Gastrocnemius medialis (tissue), 4 donors: ENCODE measurements at regions not wholly inside any gene's neighbourhood (a gene's known extent, or its start where the extent isn't known, plus 50 kb on each side); places are given as distances from the start of the nearest gene placed in this dataset.

Experiments used
- ATAC-seq, 2 donors: fragments of 150-250 bp; one replicate each; pipeline ENCODE4 v1.9.1; 2016
- DNase-seq, 2 donors: peaks; one replicate each; pipeline ENCODE4 v3.0.0-alpha.2; 2019
- H3K27ac ChIP-seq, 4 donors: fragments of 200-600 bp; sonication (generic); 1 replicate in 1 of 4; 2 replicates in 3 of 4; pipeline ENCODE4 v1.5.1; 2016 to 2018; ENCODE audit warnings: mild to moderate bottlenecking in 2 of 4, moderate library complexity in 1 of 4
- H3K27me3 ChIP-seq, 3 donors: fragments of 200-600 bp; sonication (generic) in 2 of 3; 1 replicate in 1 of 3; 2 replicates in 2 of 3; pipeline versions ENCODE4 v1.5.1 to v1.6.0; 2016 to 2019; ENCODE audit warnings: mild to moderate bottlenecking in 1 of 3, moderate library complexity in 1 of 3
- H3K36me3 ChIP-seq, 2 donors: fragments of 200-600 bp; sonication (generic) in 1 of 2; one replicate each; pipeline ENCODE4 v1.5.1; 2017 to 2018
- H3K4me1 ChIP-seq, 2 donors: fragments of 200-600 bp; sonication (generic) in 1 of 2; one replicate each; pipeline ENCODE4 v1.5.1; 2016 to 2017; ENCODE audit warnings: mild to moderate bottlenecking in 2 of 2
- H3K4me3 ChIP-seq, 4 donors: fragments of 200-600 bp; sonication (generic) in 3 of 4; 1 replicate in 1 of 4; 2 replicates in 3 of 4; pipeline ENCODE4 v1.5.1; 2016 to 2019; ENCODE audit warnings: mild to moderate bottlenecking in 2 of 4
- H3K9me3 ChIP-seq, 3 donors: fragments of 200-600 bp; sonication (generic) in 2 of 3; 1 replicate in 1 of 3; 2 replicates in 2 of 3; pipeline ENCODE4 v1.5.1; 2016 to 2019
- POLR2A ChIP-seq, 2 donors: fragments of 450-650 bp; IDR thresholded peaks; one replicate each; pipeline ENCODE4 v1.6.1; 2017; ENCODE audit warnings: antibody characterized with exemption in 2 of 2, mild to moderate bottlenecking in 2 of 2, moderate library complexity in 2 of 2
- in situ Hi-C, 4 donors: fragments of 200-750 bp; cut with MboI; loops; one replicate each; pipeline versions ENCODE4 v1.15.0 to v1.8.0; 2017; ENCODE audit warnings: low sequenced_read_pairs in 4 of 4
- intact Hi-C: fragments of 100-400 bp; cut with DNase I; formaldehyde crosslinking; loops from one replicate; pipeline ENCODE4 v1.15.1; 2023; ENCODE audit warnings: low total_unique reads
- TF ChIP-seq, protein P1 (sequence below), 5 experiments: fragments of 450-650 bp in 3 of 5; fragments of 200-600 bp in 2 of 5; sonication (generic) in 2 of 5; IDR thresholded peaks in 4 of 5; conservative IDR thresholded peaks in 1 of 5; 1 replicate in 4 of 5; 2 replicates in 1 of 5; pipeline ENCODE4 v1.5.1; 2016 to 2019; ENCODE audit warnings: antibody characterized with exemption in 5 of 5, mild to moderate bottlenecking in 3 of 5, moderate library complexity in 3 of 5

DNA sequence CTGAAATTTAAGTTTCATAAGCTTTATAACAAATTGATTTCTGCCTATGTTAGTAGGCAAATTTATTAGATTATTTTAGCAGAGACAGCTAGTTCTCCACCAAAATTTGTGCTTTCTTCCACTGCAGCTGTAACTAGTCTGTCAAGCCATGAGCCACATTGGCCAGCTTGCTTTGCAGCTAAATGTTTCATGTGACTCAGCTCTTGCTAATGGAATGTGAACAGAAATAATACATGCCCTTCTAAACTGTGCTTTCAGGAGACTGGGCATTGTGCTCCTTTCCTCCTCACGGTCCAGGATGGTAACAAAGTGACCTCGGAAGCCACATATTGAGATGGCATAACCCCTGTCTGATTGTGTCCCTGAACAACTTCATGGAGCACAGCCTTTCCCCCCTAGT is 51.3 kb upstream of the KPNA4 start:
- TF ChIP-seq, protein P1, sequence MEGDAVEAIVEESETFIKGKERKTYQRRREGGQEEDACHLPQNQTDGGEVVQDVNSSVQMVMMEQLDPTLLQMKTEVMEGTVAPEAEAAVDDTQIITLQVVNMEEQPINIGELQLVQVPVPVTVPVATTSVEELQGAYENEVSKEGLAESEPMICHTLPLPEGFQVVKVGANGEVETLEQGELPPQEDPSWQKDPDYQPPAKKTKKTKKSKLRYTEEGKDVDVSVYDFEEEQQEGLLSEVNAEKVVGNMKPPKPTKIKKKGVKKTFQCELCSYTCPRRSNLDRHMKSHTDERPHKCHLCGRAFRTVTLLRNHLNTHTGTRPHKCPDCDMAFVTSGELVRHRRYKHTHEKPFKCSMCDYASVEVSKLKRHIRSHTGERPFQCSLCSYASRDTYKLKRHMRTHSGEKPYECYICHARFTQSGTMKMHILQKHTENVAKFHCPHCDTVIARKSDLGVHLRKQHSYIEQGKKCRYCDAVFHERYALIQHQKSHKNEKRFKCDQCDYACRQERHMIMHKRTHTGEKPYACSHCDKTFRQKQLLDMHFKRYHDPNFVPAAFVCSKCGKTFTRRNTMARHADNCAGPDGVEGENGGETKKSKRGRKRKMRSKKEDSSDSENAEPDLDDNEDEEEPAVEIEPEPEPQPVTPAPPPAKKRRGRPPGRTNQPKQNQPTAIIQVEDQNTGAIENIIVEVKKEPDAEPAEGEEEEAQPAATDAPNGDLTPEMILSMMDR (IDR thresholded peaks at IDR 0.05 in 4 of 5, conservative IDR thresholded peaks at IDR 0.05 in 1 of 5) = no peak
- no peak for TF ChIP-seq POLR2A (IDR thresholded peaks at IDR 0.05)
- DNase-seq = peak; percentile 14 to 43
- H3K27me3 ChIP-seq = no peaks in the 10 kb centered on the region
- H3K36me3 ChIP-seq = no peaks in the 10 kb centered on the region
- peaks cover 9 to 30% of the 10 kb centered on the region in 2 donors for H3K4me1 ChIP-seq
- peak; percentile 97 for ATAC-seq
- no peaks in the 10 kb centered on the region for H3K9me3 ChIP-seq
- no peak overlapping the region for H3K4me3 ChIP-seq
- intact Hi-C loops (loop anchor here (5.0 kb wide), 1 partner anchor 49 kb away; the partner anchor contains the start of gene KPNA4), in situ Hi-C loops (no loop called here)
- H3K27ac ChIP-seq = peak overlapping the region; percentile 61 to 80 (median 70)

DNA sequence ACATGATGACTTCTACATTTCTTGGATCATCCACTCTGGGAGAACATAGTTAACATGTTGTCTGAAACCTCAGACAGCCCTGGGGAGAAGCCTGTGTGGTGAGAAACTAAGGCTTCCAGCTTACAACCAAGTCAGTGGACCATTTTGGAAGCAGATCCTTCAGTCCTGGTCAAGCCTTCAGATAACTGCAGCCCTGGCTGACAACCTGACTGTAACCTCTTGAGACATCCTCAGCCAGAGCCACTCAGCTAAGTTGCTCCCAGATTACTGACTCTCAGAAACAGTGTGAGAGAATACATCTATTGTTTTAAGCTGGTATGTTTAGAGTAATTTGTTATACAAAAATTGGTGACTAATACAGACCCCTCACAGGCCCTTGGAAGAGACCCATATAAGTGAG is 50.9 kb upstream of the KPNA4 start:
- peak overlapping the region; percentile 61 to 80 (median 70) for H3K27ac ChIP-seq
- DNase-seq (no peak), ATAC-seq (peak; percentile 30 to 57)
- TF ChIP-seq POLR2A (IDR thresholded peaks at IDR 0.05) = no peak
- TF ChIP-seq, protein P1 (IDR thresholded peaks at IDR 0.05 in 4 of 5, conservative IDR thresholded peaks at IDR 0.05 in 1 of 5) = no peak
- intact Hi-C loops (loop anchor here (5.0 kb wide), 1 partner anchor 49 kb away; the partner anchor contains the start of gene KPNA4), in situ Hi-C loops (no loop called here)
- no peaks in the 10 kb centered on the region for H3K27me3 ChIP-seq
- no peak overlapping the region for H3K4me3 ChIP-seq
- peaks cover 9 to 30% of the 10 kb centered on the region in 2 donors for H3K4me1 ChIP-seq
- H3K9me3 ChIP-seq = no peaks in the 10 kb centered on the region
- H3K36me3 ChIP-seq = no peaks in the 10 kb centered on the region
